Uterus (tissue), 3 donors: ENCODE measurements at regions not wholly inside any gene's neighbourhood (a gene's known extent, or its start where the extent isn't known, plus 50 kb on each side); places are given as distances from the start of the nearest gene placed in this dataset.

Source experiments
- DNase-seq, 2 donors: peaks; one replicate each; pipeline ENCODE4 v3.0.0-alpha.2; 2019 to 2020
- H3K27ac ChIP-seq, 2 donors: fragments of 200-600 bp; sonication (generic); 1 replicate in 1 of 2; 2 replicates in 1 of 2; pipeline ENCODE4 v1.5.1; 2016 to 2018
- H3K27me3 ChIP-seq, 2 donors: fragments of 200-600 bp; sonication (generic); one replicate each; pipeline ENCODE4 v1.5.1; 2018 to 2019; ENCODE audit warnings: control low read depth in 1 of 2
- H3K36me3 ChIP-seq, 2 donors: fragments of 200-600 bp; sonication (generic); one replicate each; pipeline ENCODE4 v1.5.1; 2019; ENCODE audit warnings: control low read depth in 1 of 2
- H3K4me1 ChIP-seq, 2 donors: fragments of 200-600 bp; sonication (generic); one replicate each; pipeline ENCODE4 v1.5.1; 2018 to 2019; ENCODE audit warnings: control low read depth in 1 of 2
- H3K4me3 ChIP-seq, 2 donors: fragments of 200-600 bp; sonication (generic); 1 replicate in 1 of 2; 2 replicates in 1 of 2; pipeline ENCODE4 v1.5.1; 2018 to 2019; ENCODE audit warnings: mild to moderate bottlenecking in 1 of 2
- H3K9me3 ChIP-seq, 2 donors: fragments of 200-600 bp; sonication (generic); one replicate each; pipeline ENCODE4 v1.5.1; 2019; ENCODE audit warnings: control low read depth in 1 of 2
- CTCF ChIP-seq, 4 experiments: fragments of 200-600 bp in 2 of 4; fragments of 450-650 bp in 2 of 4; sonication (generic) in 2 of 4; IDR thresholded peaks; one replicate each; pipeline ENCODE4 v1.5.1; 2016 to 2019; ENCODE audit warnings: antibody characterized with exemption in 4 of 4, mild to moderate bottlenecking in 2 of 4, moderate library complexity in 1 of 4
- POLR2A ChIP-seq, 2 donors: fragments of 450-650 bp; IDR thresholded peaks; one replicate each; pipeline ENCODE4 v1.6.1; 2016; ENCODE audit warnings: antibody characterized with exemption in 2 of 2, mild to moderate bottlenecking in 1 of 2, moderate library complexity in 1 of 2
- intact Hi-C: fragments of 100-400 bp; cut with DNase I; formaldehyde crosslinking; loops from one replicate; pipeline ENCODE4 v1.15.1; 2023; ENCODE audit warnings: low total_unique reads
- donor health status: DM: yes; HTN: yes; CAD: no.

GRCh38 chr15:69916169-69916785 is 181.4 kb downstream of the TLE3 start:
- Histone ChIP-seq H3K27ac (no peak overlapping the region), H3K4me1 (no peaks in the 10 kb centered on the region), H3K27me3 (no peaks in the 10 kb centered on the region), H3K4me3 (no peak overlapping the region), H3K9me3 (no peaks in the 10 kb centered on the region), H3K36me3 (no peaks in the 10 kb centered on the region)
- TF ChIP-seq POLR2A (IDR thresholded peaks at IDR 0.05) (no peak), CTCF (IDR thresholded peaks at IDR 0.05) (no peak)
- DNase-seq: no peak
- intact Hi-C loops: no loop called here

- no peaks in the 10 kb centered on the region for H3K4me1 ChIP-seq
- intact Hi-C loops: no loop called here
Observed at GRCh38 chr15:69917056-69917455, 180.7 kb downstream of the TLE3 start.

GRCh38 chr15:69919816-69920215 is 177.9 kb downstream of the TLE3 start:
- Histone ChIP-seq H3K27ac (no peak overlapping the region), H3K4me3 (no peak overlapping the region), H3K36me3 (no peaks in the 10 kb centered on the region), H3K9me3 (no peaks in the 10 kb centered on the region), H3K27me3 (no peaks in the 10 kb centered on the region), H3K4me1 (no peaks in the 10 kb centered on the region)
- intact Hi-C loops: no loop called here
- TF ChIP-seq CTCF (IDR thresholded peaks at IDR 0.05): no peak
- no peak for DNase-seq

More at GRCh38 chr15:69917056-69917455, 180.7 kb downstream of the TLE3 start:
- Histone ChIP-seq H3K27ac (no peak overlapping the region), H3K9me3 (no peaks in the 10 kb centered on the region), H3K36me3 (no peaks in the 10 kb centered on the region), H3K4me3 (no peak overlapping the region), H3K27me3 (no peaks in the 10 kb centered on the region)
- DNase-seq: no peak
- TF ChIP-seq CTCF (IDR thresholded peaks at IDR 0.05): no peak
- TF ChIP-seq POLR2A (IDR thresholded peaks at IDR 0.05): no peak

GRCh38 chr15:69920221-69920620 is 177.5 kb downstream of the TLE3 start:
- no peaks in the 10 kb centered on the region for H3K9me3 ChIP-seq
- intact Hi-C loops: no loop called here
- DNase-seq: no peak
- no peaks in the 10 kb centered on the region for H3K27me3 ChIP-seq
- H3K4me1 ChIP-seq: no peaks in the 10 kb centered on the region
- TF ChIP-seq POLR2A (IDR thresholded peaks at IDR 0.05) (no peak), CTCF (IDR thresholded peaks at IDR 0.05) (no peak)
- no peak overlapping the region for H3K4me3 ChIP-seq
- H3K36me3 ChIP-seq: no peaks in the 10 kb centered on the region
- no peak overlapping the region for H3K27ac ChIP-seq

GRCh38 chr15:69921626-69922619 is 175.8 kb downstream of the TLE3 start:
- DNase-seq: no peak
- no peaks in the 10 kb centered on the region for H3K27me3 ChIP-seq
- no peaks in the 10 kb centered on the region for H3K36me3 ChIP-seq
- intact Hi-C loops: no loop called here
- no peak for TF ChIP-seq POLR2A (IDR thresholded peaks at IDR 0.05)
- TF ChIP-seq CTCF (IDR thresholded peaks at IDR 0.05): no peak
- no peak overlapping the region for H3K4me3 ChIP-seq
- H3K9me3 ChIP-seq: no peaks in the 10 kb centered on the region
- no peaks in the 10 kb centered on the region for H3K4me1 ChIP-seq
- H3K27ac ChIP-seq: no peak overlapping the region
